HepG2 (cell line): ENCODE measurements at regions not wholly inside any gene's neighbourhood (a gene's known extent, or its start where the extent isn't known, plus 50 kb on each side); places are given as distances from the start of the nearest gene placed in this dataset.

Experiments
- ATAC-seq: fragments of 200-7000 bp; cut with Tn5 transposase; 3 replicates; pipeline ENCODE4 v1.9.1; 2020; ENCODE audit warnings: mild to moderate bottlenecking, moderate library complexity
- BruUV-seq: library from RNA; stranded (reverse); fragments of 400-500 nt; replicated peaks from 2 replicates; lab custom pipeline; 2021; lab: Mats Ljungman, UMichigan
- CTCF ChIA-PET: fragments of 300-600 bp; formaldehyde crosslinking; extraction: SDS; loops from one replicate; lab custom pipeline; 2021; ENCODE audit warnings: low total read pairs, inconsistent platforms, low intra/inter-chr PET ratio; lab: Yijun Ruan, JAX
- POLR2A ChIA-PET: fragments of 350-600 bp; sonication (Branson Sonifier 250); formaldehyde crosslinking; loops from one replicate; lab custom pipeline; 2020; ENCODE audit warnings: antibody characterized with exemption, inconsistent platforms; lab: Yijun Ruan, JAX
- DNase-seq: peaks from one replicate; pipeline ENCODE4 v3.0.0-alpha.2; 2015; ENCODE audit warnings: low spot score
- FAIRE-seq: peaks from 3 replicates; lab custom pipeline; 2011; peaks lifted over from hg19 to GRCh38; lab: Jason Lieb, UNC
- H2AFZ ChIP-seq: one replicate; pipeline ENCODE4 v1.6.1; 2011; ENCODE audit warnings: low read length, inconsistent platforms
- H3K27ac ChIP-seq: fragments of 300-600 bp; 3 replicates; pipeline ENCODE4 v1.8.0; 2011; ENCODE audit warnings: mixed run types, mild to moderate bottlenecking, mixed read lengths, low read length, inconsistent platforms; ENCODE audit not compliant: insufficient read depth; ENCODE audit errors: extremely low read length
- H3K27me3 ChIP-seq, 2 experiments: fragments of 200-600 bp in 1 of 2; 2 replicates in 1 of 2; 3 replicates in 1 of 2; pipeline versions ENCODE4 v1.6.0 to v1.8.0; 2011; ENCODE audit warnings: low read length in 2 of 2, mild to moderate bottlenecking in 2 of 2, moderate library complexity in 2 of 2, inconsistent platforms in 1 of 2; ENCODE audit not compliant: insufficient read depth in 2 of 2, control insufficient read depth in 1 of 2
- H3K36me3 ChIP-seq, 2 experiments: fragments of 200-600 bp in 1 of 2; replicated peaks in 1 of 2; 2 replicates in 1 of 2; 3 replicates in 1 of 2; pipeline versions ENCODE4 v1.5.1 to v1.8.0; 2011; ENCODE audit warnings: low read length in 2 of 2, inconsistent platforms in 1 of 2; ENCODE audit not compliant: insufficient read depth in 2 of 2, control insufficient read depth in 1 of 2
- H3K4me1 ChIP-seq: 2 replicates; pipeline ENCODE4 v1.5.1; 2012; ENCODE audit warnings: low read length, inconsistent platforms; ENCODE audit not compliant: insufficient read depth
- H3K4me2 ChIP-seq: 2 replicates; pipeline ENCODE4 v1.6.0; 2011; ENCODE audit warnings: low read depth, low read length, inconsistent platforms
- H3K4me3 ChIP-seq, 3 experiments: fragments of 200-600 bp in 1 of 3; sonication (generic), shearing (Covaris generic) in 1 of 3; replicated peaks in 1 of 3; 2 replicates each; pipeline ENCODE4 v1.5.1; 2011 to 2016; ENCODE audit warnings: low read length in 3 of 3, inconsistent platforms in 2 of 3, low read depth in 2 of 3, mild to moderate bottlenecking in 2 of 3, control low read depth in 1 of 3, mixed read lengths in 1 of 3; ENCODE audit not compliant: insufficient read depth in 1 of 3
- H3K79me2 ChIP-seq: one replicate; pipeline ENCODE4 v1.6.1; 2011; ENCODE audit warnings: low read length, inconsistent platforms; ENCODE audit not compliant: insufficient read depth
- H3K9ac ChIP-seq: 2 replicates; pipeline ENCODE4 v1.6.0; 2011; ENCODE audit warnings: mild to moderate bottlenecking, low read depth, low read length, inconsistent platforms; ENCODE audit not compliant: insufficient read depth
- H3K9me3 ChIP-seq: 2 replicates; pipeline ENCODE4 v1.5.1; 2012; ENCODE audit warnings: mild to moderate bottlenecking, low read length
- H4K20me1 ChIP-seq: 2 replicates; pipeline ENCODE4 v1.6.0; 2011; ENCODE audit warnings: inconsistent platforms, mild to moderate bottlenecking, low read length, moderate library complexity; ENCODE audit not compliant: insufficient read depth
- ATRX ChIP-seq: sonication (generic); formaldehyde crosslinking; IDR thresholded peaks from 2 replicates; pipeline ENCODE4 v1.4.0; 2020; ENCODE audit warnings: missing genetic modification reagents, borderline replicate concordance
- ELF4 ChIP-seq: sonication (generic); formaldehyde crosslinking; IDR thresholded peaks from 2 replicates; pipeline ENCODE4 v1.5.0; 2020; ENCODE audit warnings: missing genetic modification reagents, mild to moderate bottlenecking, moderate library complexity, borderline replicate concordance
- ESRRA ChIP-seq: sonication (generic); formaldehyde crosslinking; IDR thresholded peaks from 2 replicates; pipeline ENCODE4 v1.5.1; 2020; ENCODE audit warnings: mild to moderate bottlenecking, low read depth, missing genetic modification reagents
- FLYWCH1 ChIP-seq: sonication (generic); formaldehyde crosslinking; IDR thresholded peaks from 2 replicates; pipeline ENCODE4 v1.8.1; 2023; ENCODE audit warnings: mild to moderate bottlenecking, missing genetic modification reagents
- FOXO1 ChIP-seq: sonication (generic); formaldehyde crosslinking; IDR thresholded peaks from 2 replicates; pipeline ENCODE4 v1.4.0; 2020; ENCODE audit warnings: missing genetic modification reagents
- KDM5A ChIP-seq: fragments of 200-600 bp; sonication (generic); IDR thresholded peaks from 2 replicates; pipeline ENCODE4 v1.7.0; 2018; ENCODE audit warnings: antibody characterized with exemption, mild to moderate bottlenecking, low read length, borderline replicate concordance
- KLF11 ChIP-seq: IDR thresholded peaks from 2 replicates; pipeline ENCODE4 v1.6.1; 2016; ENCODE audit warnings: missing compliant biosample characterization
- MAZ ChIP-seq, 2 experiments: sonication (generic) in 1 of 2; formaldehyde crosslinking in 1 of 2; IDR thresholded peaks; 2 replicates each; pipeline versions ENCODE4 v1.5.0 to v1.6.1; 2012 to 2020; ENCODE audit warnings: low read depth in 2 of 2, mild to moderate bottlenecking in 2 of 2, borderline replicate concordance in 1 of 2, improper control_type of control experiment in 1 of 2, low read length in 1 of 2, missing genetic modification reagents in 1 of 2, moderate library complexity in 1 of 2
- MYC ChIP-seq: sonication (generic); formaldehyde crosslinking; IDR thresholded peaks from 2 replicates; pipeline ENCODE4 v1.9.0; 2021; ENCODE audit warnings: missing genetic modification reagents, borderline replicate concordance
- PRDM4 ChIP-seq: sonication (generic); formaldehyde crosslinking; IDR thresholded peaks from 2 replicates; pipeline ENCODE4 v1.9.0; 2021; ENCODE audit warnings: missing genetic modification reagents, borderline replicate concordance
- RFX5 ChIP-seq: IDR thresholded peaks from 2 replicates; pipeline ENCODE4 v1.6.1; 2011; ENCODE audit warnings: low read depth, low read length, improper control_type of control experiment
- RORA ChIP-seq: sonication (generic); formaldehyde crosslinking; IDR thresholded peaks from 2 replicates; pipeline ENCODE4 v1.5.0; 2020; ENCODE audit warnings: mild to moderate bottlenecking, missing genetic modification reagents, moderate library complexity
- SIX1 ChIP-seq: sonication (generic); formaldehyde crosslinking; IDR thresholded peaks from 2 replicates; pipeline ENCODE4 v1.4.0; 2020; ENCODE audit warnings: missing genetic modification reagents, borderline replicate concordance
- TSC22D2 ChIP-seq: sonication (generic); formaldehyde crosslinking; IDR thresholded peaks from 2 replicates; pipeline ENCODE4 v1.5.1; 2020; ENCODE audit warnings: missing genetic modification reagents, mild to moderate bottlenecking, borderline replicate concordance
- ZNF460 ChIP-seq: sonication (generic); formaldehyde crosslinking; IDR thresholded peaks from 2 replicates; pipeline ENCODE4 v1.5.1; 2020; ENCODE audit warnings: missing genetic modification reagents, mild to moderate bottlenecking, borderline replicate concordance
- ZNF484 ChIP-seq: sonication (generic); formaldehyde crosslinking; IDR thresholded peaks from 2 replicates; pipeline ENCODE4 v1.5.1; 2020; ENCODE audit warnings: mild to moderate bottlenecking, low read depth, missing genetic modification reagents, borderline replicate concordance
- ZNF646 ChIP-seq: sonication (generic); formaldehyde crosslinking; IDR thresholded peaks from 2 replicates; pipeline ENCODE4 v1.9.0; 2021; ENCODE audit warnings: mild to moderate bottlenecking, missing genetic modification reagents
- WGBS: methylation state at CpG from one replicate; pipeline ENCODE4 v1.1.6; 2017; ENCODE audit warnings: low lambda C conversion rate; 5-methylcytosine and 5-hydroxymethylcytosine counted together
- in situ Hi-C: cut with HindIII; loops from 2 replicates; pipeline ENCODE4 v1.10.0; 2017; ENCODE audit warnings: low pct_unique_long_range_greater_than_20kb; ENCODE audit not compliant: extremely low pct_ligation_motif_present
- intact Hi-C: fragments of 100-400 bp; cut with micrococcal nuclease; formaldehyde crosslinking; loops from one replicate; pipeline ENCODE4 v1.10.0; 2022; ENCODE audit not compliant: unreplicated experiment

GRCh38 chr12:125852116-125852515, 786.9 kb downstream of the AACS start:
- intact Hi-C loops (no loop called here), in situ Hi-C loops (no loop called here)
- DNase-seq = no peak
- H3K79me2 ChIP-seq = no peaks in the 10 kb centered on the region
- no peak for FAIRE-seq
- BruUV-seq = no TSS peak
- no peaks in the 10 kb centered on the region for H3K27me3 ChIP-seq
- no peaks in the 10 kb centered on the region for H3K36me3 ChIP-seq
- no peak overlapping the region for H3K4me2 ChIP-seq
- peaks cover 16% of the 10 kb centered on the region for H3K9me3 ChIP-seq
- H4K20me1 ChIP-seq = no peaks in the 10 kb centered on the region
- 15% methylated on average over 5 of the region's 5 CpGs for WGBS
- H3K9ac ChIP-seq = no peak overlapping the region
- no peak overlapping the region for H2AFZ ChIP-seq
- ATAC-seq = no peak
- H3K4me3 ChIP-seq = no peak overlapping the region
- no peaks in the 10 kb centered on the region for H3K4me1 ChIP-seq
- CTCF ChIA-PET = no interaction called here
- POLR2A ChIA-PET = no interaction called here
- H3K27ac ChIP-seq = no peak overlapping the region
- no peak for TF ChIP-seq ZNF484 (CRISPR knock-in tag)
- TF ChIP-seq ESRRA = no peak
- no peak for TF ChIP-seq KLF11
- TF ChIP-seq MYC (CRISPR knock-in tag) = no peak
- TF ChIP-seq TSC22D2 (CRISPR knock-in tag) = no peak
- TF ChIP-seq MAZ (IDR thresholded peaks at IDR 0.05; ENCODE audit: borderline replicate concordance, low read depth, low read length) = no peak
- no peak for TF ChIP-seq MAZ (CRISPR knock-in tag; IDR thresholded peaks at IDR 0.05; ENCODE audit: low read depth)
- no peak for TF ChIP-seq KDM5A
- no peak for TF ChIP-seq RORA (CRISPR knock-in tag)
- no peak for TF ChIP-seq ZNF646 (CRISPR knock-in tag)
- no peak for TF ChIP-seq RFX5
- TF ChIP-seq FOXO1 = no peak
- TF ChIP-seq ATRX (CRISPR knock-in tag) = no peak
- no peak for TF ChIP-seq ZNF460 (CRISPR knock-in tag)
- TF ChIP-seq PRDM4 (CRISPR knock-in tag) = no peak
- no peak for TF ChIP-seq SIX1 (CRISPR knock-in tag)
- no peak for TF ChIP-seq ELF4 (CRISPR knock-in tag)
- no peak for TF ChIP-seq FLYWCH1 (CRISPR knock-in tag)
